Spleen (tissue), 3 donors: ENCODE measurements at regions not wholly inside any gene's neighbourhood (a gene's known extent, or its start where the extent isn't known, plus 50 kb on each side); places are given as distances from the start of the nearest gene placed in this dataset.

Source experiments
- POLR2A ChIP-seq, 3 donors: fragments of 450-650 bp; IDR thresholded peaks; one replicate each; pipeline ENCODE4 v1.5.1; 2017; ENCODE audit warnings: antibody characterized with exemption in 3 of 3, mild to moderate bottlenecking in 1 of 3
- POLR2AphosphoS5 ChIP-seq, 3 donors: sonication (generic); formaldehyde crosslinking; IDR thresholded peaks; one replicate each; pipeline ENCODE4 v1.5.1; 2017; ENCODE audit warnings: antibody characterized with exemption in 3 of 3

GRCh38 chr5:120152472-120152871, 311.6 kb upstream of the PRR16 start:
- no peak for TF ChIP-seq POLR2AphosphoS5 (IDR thresholded peaks at IDR 0.05)
- TF ChIP-seq POLR2A (IDR thresholded peaks at IDR 0.05): no peak
